ENCODE measurements at regions not wholly inside any gene's neighbourhood (a gene's known extent, or its start where the extent isn't known, plus 50 kb on each side); places are given as distances from the start of the nearest gene placed in this dataset.

- TF ChIP-seq E2F6 (IDR thresholded peaks at IDR 0.05; ENCODE audit: borderline replicate concordance, low read depth), result no peak
- no peak for TF ChIP-seq POLR2AphosphoS2 (conservative IDR thresholded peaks at IDR 0.05; ENCODE audit: low read length)
- TF ChIP-seq NR3C1 (IDR thresholded peaks at IDR 0.05), result no peak
- TF ChIP-seq TFCP2L1 (CRISPR knock-in tag; IDR thresholded peaks at IDR 0.05), result no peak
- TF ChIP-seq HOXB5 (CRISPR knock-in tag; IDR thresholded peaks at IDR 0.05), result no peak
Measured at GRCh38 chr15:68512052-68512451, 66.7 kb upstream of the CORO2B start (continued).

GRCh38 chr15:68512598-68512997 is 66.2 kb upstream of the CORO2B start:
- ChIA-PET POLR2A (no interaction called here), CTCF (no interaction called here)
- Histone ChIP-seq H3K9me3 (peaks cover 10% of the 10 kb centered on the region; the same call in 1 of the 3 replicates), H3K27ac (no peak overlapping the region), H3K4me1 (no peaks in the 10 kb centered on the region), H3K4me2 (no peak overlapping the region), H3K4me3 (no peak overlapping the region)
- WGBS (ENCODE audit: missing lambda C conversion rate), result 38% methylated on average over 3 of the region's 3 CpGs
- TF ChIP-seq RARB (CRISPR knock-in tag; IDR thresholded peaks at IDR 0.05) (no peak), MAFK (IDR thresholded peaks at IDR 0.05; ENCODE audit: partially characterized antibody) (no peak), MAX (IDR thresholded peaks at IDR 0.05) (no peak), KDM5A (IDR thresholded peaks at IDR 0.05) (no peak), HOXA7 (CRISPR knock-in tag; IDR thresholded peaks at IDR 0.05) (no peak), KDM1A (IDR thresholded peaks at IDR 0.05; ENCODE audit: low read depth) (no peak), JUN (IDR thresholded peaks at IDR 0.05) (no peak), MAZ (IDR thresholded peaks at IDR 0.05; ENCODE audit: borderline replicate concordance, low read depth, low read length) (no peak), ELK1 (IDR thresholded peaks at IDR 0.05; ENCODE audit: low read depth, low read length) (no peak), CTCF (IDR thresholded peaks at IDR 0.05) (no peak), ZC3H11A (IDR thresholded peaks at IDR 0.05) (no peak), CHD2 (IDR thresholded peaks at IDR 0.05; ENCODE audit: low read length, partially characterized antibody) (no peak)
- FAIRE-seq, result peak; percentile 23
- DNase-seq (ENCODE audit: low read depth in 1 of 2, low spot score in 1 of 2), result no peak
- no peak for ATAC-seq

- no peak overlapping the region for H3K4me3 ChIP-seq
- H3K9me3 ChIP-seq, result peaks cover 10% of the 10 kb centered on the region; the same call in 1 of the 3 replicates
- CTCF ChIA-PET, result interaction anchor here (0.7 to 2.3 kb wide), 5 partner anchors 9 to 209 kb away, joined by 3 to 6 read pairs (median 3); no protein-coding TSS in a partner anchor
- ATAC-seq (peak in 1 of 2 experiments; percentile 20; a peak in 2 of 6 replicates), FAIRE-seq (no peak), DNase-seq (ENCODE audit: low read depth in 1 of 2, low spot score in 1 of 2) (no peak)
- POLR2A ChIA-PET, result no interaction called here
- 68% methylated on average over 6 of the region's 6 CpGs for WGBS (ENCODE audit: missing lambda C conversion rate)
- no peaks in the 10 kb centered on the region for H3K4me1 ChIP-seq
- H3K27ac ChIP-seq, result no peak overlapping the region
- no peak overlapping the region for H3K4me2 ChIP-seq
- TF ChIP-seq USF2 (IDR thresholded peaks at IDR 0.05) (no peak), EHMT2 (IDR thresholded peaks at IDR 0.05; ENCODE audit: low read depth) (no peak), JUN (IDR thresholded peaks at IDR 0.05) (no peak), KDM1A (IDR thresholded peaks at IDR 0.05; ENCODE audit: low read depth) (no peak), ZC3H11A (IDR thresholded peaks at IDR 0.05) (no peak), ATOH8 (CRISPR knock-in tag; IDR thresholded peaks at IDR 0.05; ENCODE audit: low read depth) (no peak), GATA3 (IDR thresholded peaks at IDR 0.05; ENCODE audit: borderline replicate concordance) (no peak), MAZ (IDR thresholded peaks at IDR 0.05; ENCODE audit: borderline replicate concordance, low read depth, low read length) (no peak), RCOR1 (IDR thresholded peaks at IDR 0.05; ENCODE audit: low read depth, low read length) (no peak), NPAS2 (CRISPR knock-in tag; IDR thresholded peaks at IDR 0.05; ENCODE audit: borderline replicate concordance) (no peak), NR3C1 (IDR thresholded peaks at IDR 0.05) (no peak), TFCP2L1 (CRISPR knock-in tag; IDR thresholded peaks at IDR 0.05) (no peak), REST (IDR thresholded peaks at IDR 0.05) (no peak), NFE2L2 (conservative IDR thresholded peaks at IDR 0.05; ENCODE audit: low read length) (no peak), POLR2AphosphoS2 (conservative IDR thresholded peaks at IDR 0.05; ENCODE audit: low read length) (no peak)
Measured at GRCh38 chr15:68515371-68516095, 63.3 kb upstream of the CORO2B start.
